ENCODE measurements at regions not wholly inside any gene's neighbourhood (a gene's known extent, or its start where the extent isn't known, plus 50 kb on each side); places are given as distances from the start of the nearest gene placed in this dataset.

DNA sequence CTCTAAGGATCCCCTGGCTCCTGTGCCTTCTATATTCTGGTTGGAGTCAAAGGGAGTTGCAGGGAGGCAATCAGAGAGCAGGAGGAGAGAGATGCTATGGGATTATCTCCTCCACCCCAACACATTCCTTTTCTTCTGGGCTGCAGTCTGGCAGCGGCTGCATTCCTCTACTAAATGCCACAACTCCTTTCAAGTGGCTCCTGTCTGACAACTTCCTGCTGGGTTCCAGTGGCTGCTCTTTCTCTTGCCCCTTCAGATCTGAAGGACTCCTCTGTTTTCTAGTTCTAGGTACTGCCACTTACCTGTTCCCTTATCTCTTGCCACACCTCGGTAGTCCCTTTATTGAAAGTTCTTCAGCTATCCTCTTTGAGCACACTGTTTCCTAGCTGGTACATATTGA is 425.0 kb downstream of the SNAPC1 start:
- TF ChIP-seq, protein P1, sequence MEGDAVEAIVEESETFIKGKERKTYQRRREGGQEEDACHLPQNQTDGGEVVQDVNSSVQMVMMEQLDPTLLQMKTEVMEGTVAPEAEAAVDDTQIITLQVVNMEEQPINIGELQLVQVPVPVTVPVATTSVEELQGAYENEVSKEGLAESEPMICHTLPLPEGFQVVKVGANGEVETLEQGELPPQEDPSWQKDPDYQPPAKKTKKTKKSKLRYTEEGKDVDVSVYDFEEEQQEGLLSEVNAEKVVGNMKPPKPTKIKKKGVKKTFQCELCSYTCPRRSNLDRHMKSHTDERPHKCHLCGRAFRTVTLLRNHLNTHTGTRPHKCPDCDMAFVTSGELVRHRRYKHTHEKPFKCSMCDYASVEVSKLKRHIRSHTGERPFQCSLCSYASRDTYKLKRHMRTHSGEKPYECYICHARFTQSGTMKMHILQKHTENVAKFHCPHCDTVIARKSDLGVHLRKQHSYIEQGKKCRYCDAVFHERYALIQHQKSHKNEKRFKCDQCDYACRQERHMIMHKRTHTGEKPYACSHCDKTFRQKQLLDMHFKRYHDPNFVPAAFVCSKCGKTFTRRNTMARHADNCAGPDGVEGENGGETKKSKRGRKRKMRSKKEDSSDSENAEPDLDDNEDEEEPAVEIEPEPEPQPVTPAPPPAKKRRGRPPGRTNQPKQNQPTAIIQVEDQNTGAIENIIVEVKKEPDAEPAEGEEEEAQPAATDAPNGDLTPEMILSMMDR (conservative IDR thresholded peaks at IDR 0.05 in 1 of 2, IDR thresholded peaks at IDR 0.05 in 1 of 2; ENCODE audit: low read depth in 1 of 2, low read length in 2 of 2) = no peak
- TF ChIP-seq EZH2 (IDR thresholded peaks at IDR 0.05; ENCODE audit: low read length, missing control alignments) = no peak

All from fibroblast of lung (primary cell).